Neural progenitor cell (in vitro differentiated cells): ENCODE measurements at regions not wholly inside any gene's neighbourhood (a gene's known extent, or its start where the extent isn't known, plus 50 kb on each side); places are given as distances from the start of the nearest gene placed in this dataset.

Source experiments
- DNase-seq: peaks from one replicate; pipeline ENCODE4 v3.0.0-alpha.2; 2016; ENCODE audit warnings: low spot score
- H2AFZ ChIP-seq: fragments of 200-600 bp; sonication (generic); replicated peaks from 2 replicates; pipeline ENCODE4 v1.6.1; 2016; ENCODE audit warnings: antibody characterized with exemption
- H3F3A ChIP-seq: fragments of 200-600 bp; sonication (generic); 2 replicates; pipeline ENCODE4 v1.6.1; 2016; ENCODE audit warnings: antibody characterized with exemption, low read depth
- H3K27ac ChIP-seq: fragments of 200-600 bp; sonication (generic); 2 replicates; pipeline ENCODE4 v1.5.1; 2016; ENCODE audit warnings: mild to moderate bottlenecking
- H3K27me3 ChIP-seq: fragments of 200-600 bp; sonication (generic); 2 replicates; pipeline ENCODE4 v1.6.1; 2016; ENCODE audit warnings: mild to moderate bottlenecking, moderate library complexity
- H3K36me3 ChIP-seq: fragments of 200-600 bp; sonication (generic); 2 replicates; pipeline ENCODE4 v1.5.1; 2016
- H3K4me1 ChIP-seq: fragments of 200-600 bp; sonication (generic); 2 replicates; pipeline ENCODE4 v1.6.1; 2016; ENCODE audit warnings: mixed run types
- H3K4me2 ChIP-seq: fragments of 200-600 bp; sonication (generic); 2 replicates; pipeline ENCODE4 v1.6.1; 2016
- H3K4me3 ChIP-seq: fragments of 200-600 bp; sonication (generic); 2 replicates; pipeline ENCODE4 v1.5.1; 2016
- H3K79me2 ChIP-seq: fragments of 200-600 bp; sonication (generic); 2 replicates; pipeline ENCODE4 v1.6.1; 2016; ENCODE audit warnings: low read depth
- H3K9ac ChIP-seq: fragments of 200-600 bp; sonication (generic); 2 replicates; pipeline ENCODE4 v1.6.1; 2016
- H3K9me3 ChIP-seq: fragments of 200-600 bp; sonication (generic); 2 replicates; pipeline ENCODE4 v1.5.1; 2016; ENCODE audit warnings: low read depth
- H4K20me1 ChIP-seq: fragments of 200-600 bp; sonication (generic); 2 replicates; pipeline ENCODE4 v1.6.1; 2016; ENCODE audit warnings: low read depth
- H3K27ac Mint-ChIP-seq: 3 replicates; pipeline ENCODE4 v1.8.0; 2021; ENCODE audit warnings: mixed read lengths
- H3K27me3 Mint-ChIP-seq: 2 replicates; pipeline ENCODE4 v1.8.0; 2022; ENCODE audit warnings: low read depth, mild to moderate bottlenecking, inconsistent platforms, moderate library complexity, mixed read lengths; ENCODE audit not compliant: insufficient read depth
- H3K36me3 Mint-ChIP-seq: 3 replicates; pipeline ENCODE4 v1.8.0; 2021; ENCODE audit warnings: mixed read lengths
- H3K4me1 Mint-ChIP-seq: 3 replicates; pipeline ENCODE4 v1.8.0; 2021; ENCODE audit warnings: mixed read lengths
- H3K4me3 Mint-ChIP-seq: 3 replicates; pipeline ENCODE4 v1.8.0; 2021; ENCODE audit warnings: mild to moderate bottlenecking, moderate library complexity, mixed read lengths
- H3K9me3 Mint-ChIP-seq: 3 replicates; pipeline ENCODE4 v1.8.0; 2020; ENCODE audit warnings: mixed read lengths
- CTCF ChIP-seq: fragments of 200-600 bp; sonication (generic); IDR thresholded peaks from 2 replicates; pipeline ENCODE4 v1.5.1; 2017; ENCODE audit warnings: antibody characterized with exemption, mild to moderate bottlenecking
- EZH2 ChIP-seq: fragments of 200-600 bp; sonication (generic); IDR thresholded peaks from 2 replicates; pipeline ENCODE4 v1.6.1; 2017; ENCODE audit warnings: antibody characterized with exemption, mild to moderate bottlenecking, moderate library complexity
- EZH2phosphoT487 ChIP-seq: fragments of 200-600 bp; sonication (generic); IDR thresholded peaks from 2 replicates; pipeline ENCODE4 v1.6.1; 2017; ENCODE audit warnings: antibody characterized with exemption

- Histone ChIP-seq H3K36me3 (no peaks in the 10 kb centered on the region), H3F3A (no peaks in the 10 kb centered on the region), H3K4me1 (peaks cover 13% of the 10 kb centered on the region), H2AFZ (no peak overlapping the region), H3K9ac (no peak overlapping the region), H3K9me3 (no peaks in the 10 kb centered on the region), H3K79me2 (no peaks in the 10 kb centered on the region), H3K27ac (no peak overlapping the region), H3K4me2 (no peak overlapping the region), H4K20me1 (no peaks in the 10 kb centered on the region), H3K27me3 (no peaks in the 10 kb centered on the region), H3K4me3 (no peak overlapping the region)
- Mint-ChIP-seq H3K4me3 (no peak overlapping the region), H3K9me3 (peaks cover 2% of the 10 kb centered on the region), H3K27me3 (peaks cover 2% of the 10 kb centered on the region), H3K36me3 (no peaks in the 10 kb centered on the region), H3K27ac (no peak overlapping the region), H3K4me1 (no peaks in the 10 kb centered on the region)
- no peak for TF ChIP-seq CTCF
- no peak for TF ChIP-seq EZH2phosphoT487
- TF ChIP-seq EZH2 = no peak
- DNase-seq = no peak
These were observed 114.8 kb downstream of the TFAP2A start for GRCh38 chr6:10300071-10300470.

- no peak for TF ChIP-seq CTCF
- TF ChIP-seq EZH2phosphoT487 = no peak
- H3K9me3 Mint-ChIP-seq = no peaks in the 10 kb centered on the region
- H3K27ac ChIP-seq = no peak overlapping the region
- no peaks in the 10 kb centered on the region for H3F3A ChIP-seq
- no peaks in the 10 kb centered on the region for H4K20me1 ChIP-seq
- H3K27me3 ChIP-seq = no peaks in the 10 kb centered on the region
- no peak overlapping the region for H3K9ac ChIP-seq
- no peaks in the 10 kb centered on the region for H3K79me2 ChIP-seq
- DNase-seq = no peak
- no peaks in the 10 kb centered on the region for H3K36me3 ChIP-seq
- H3K27me3 Mint-ChIP-seq = peaks cover 4% of the 10 kb centered on the region
- H3K4me2 ChIP-seq = no peak overlapping the region
- H3K27ac Mint-ChIP-seq = no peak overlapping the region
- no peaks in the 10 kb centered on the region for H3K4me1 Mint-ChIP-seq
- no peak overlapping the region for H3K4me3 ChIP-seq
- peak overlapping the region; percentile 37 for H2AFZ ChIP-seq
- H3K4me1 ChIP-seq = no peaks in the 10 kb centered on the region
- H3K36me3 Mint-ChIP-seq = no peaks in the 10 kb centered on the region
- no peak overlapping the region for H3K4me3 Mint-ChIP-seq
- no peaks in the 10 kb centered on the region for H3K9me3 ChIP-seq
These were observed 117.0 kb downstream of the TFAP2A start for GRCh38 chr6:10297832-10298231.

GRCh38 chr6:10278746-10279145 is 136.1 kb downstream of the TFAP2A start:
- Histone ChIP-seq H4K20me1 (no peaks in the 10 kb centered on the region), H2AFZ (no peak overlapping the region), H3K36me3 (no peaks in the 10 kb centered on the region), H3K9me3 (no peaks in the 10 kb centered on the region), H3K4me2 (no peak overlapping the region), H3K27me3 (no peaks in the 10 kb centered on the region), H3K79me2 (no peaks in the 10 kb centered on the region), H3K9ac (no peak overlapping the region), H3K27ac (no peak overlapping the region), H3K4me3 (no peak overlapping the region), H3K4me1 (no peaks in the 10 kb centered on the region), H3F3A (no peaks in the 10 kb centered on the region)
- Mint-ChIP-seq H3K4me3 (no peak overlapping the region), H3K36me3 (peaks cover 1% of the 10 kb centered on the region), H3K27ac (no peak overlapping the region), H3K27me3 (no peaks in the 10 kb centered on the region), H3K4me1 (no peaks in the 10 kb centered on the region), H3K9me3 (peaks cover 18% of the 10 kb centered on the region)
- TF ChIP-seq EZH2phosphoT487 = no peak
- no peak for TF ChIP-seq EZH2
- no peak for TF ChIP-seq CTCF
- no peak for DNase-seq
